ENCODE measurements at regions not wholly inside any gene's neighbourhood (a gene's known extent, or its start where the extent isn't known, plus 50 kb on each side); places are given as distances from the start of the nearest gene placed in this dataset.

DNA sequence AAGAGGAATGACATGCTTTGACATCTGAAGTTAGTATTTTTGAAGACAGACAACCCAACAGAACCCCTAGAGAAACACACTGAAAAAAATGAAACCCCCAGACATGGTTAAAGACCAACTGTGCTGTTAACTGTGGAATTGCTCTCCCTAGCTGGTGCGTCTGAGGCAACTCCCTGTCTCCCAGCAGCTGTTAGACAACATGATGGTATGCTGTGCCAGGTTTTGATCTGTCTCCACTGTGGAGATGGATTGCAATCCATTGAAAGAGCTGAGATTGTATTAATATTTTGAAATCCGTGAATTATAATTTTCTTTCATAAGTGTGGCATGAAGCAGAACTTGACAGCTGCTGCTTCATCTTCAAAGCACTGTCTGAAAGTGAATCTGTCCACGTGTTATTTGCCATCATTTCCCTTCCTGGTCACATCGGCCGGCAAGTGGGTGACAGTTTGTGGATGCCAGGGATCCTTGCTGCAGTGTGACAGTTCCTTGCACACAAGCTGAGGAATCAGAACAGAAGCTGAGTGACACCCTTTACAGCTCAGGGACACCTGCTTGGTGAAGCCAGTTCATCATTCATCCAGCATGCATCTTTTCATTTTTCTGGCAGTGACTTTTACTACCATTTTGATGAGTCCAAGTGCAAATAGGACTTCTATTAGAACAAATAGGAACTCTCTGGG is 58.2 kb upstream of the ACSL3 start:
- TF ChIP-seq JUND (IDR thresholded peaks at IDR 0.05; ENCODE audit: low read depth): no peak
- in situ Hi-C loops (cut with HindIII; ENCODE audit: low pct_unique_long_range_greater_than_20kb, low sequenced_read_pairs): no loop called here
- DNase-seq (ENCODE audit: low read depth in 1 of 2, low spot score in 1 of 2): no peak

DNA sequence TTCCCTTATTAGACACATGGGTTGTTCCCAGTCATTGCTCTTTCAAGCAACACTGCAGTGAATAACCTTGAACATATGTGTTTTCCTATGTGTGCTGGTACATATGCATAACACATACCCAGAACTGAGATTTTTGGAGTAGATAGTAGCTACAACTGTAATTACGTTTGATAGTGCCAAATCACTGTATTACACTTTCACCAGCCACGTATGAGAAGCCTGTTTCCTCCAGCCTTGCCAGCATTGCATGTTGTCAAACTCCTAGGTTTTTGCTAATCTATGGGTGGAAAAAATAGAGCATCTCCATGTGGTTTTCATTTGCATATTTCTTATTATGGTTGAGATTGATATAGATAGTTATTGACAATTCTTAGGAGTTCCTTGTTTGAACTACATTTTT is 56.5 kb upstream of the ACSL3 start:
- no peak for DNase-seq (ENCODE audit: low read depth in 1 of 2, low spot score in 1 of 2)
- in situ Hi-C loops (cut with HindIII; ENCODE audit: low pct_unique_long_range_greater_than_20kb, low sequenced_read_pairs): no loop called here

DNA sequence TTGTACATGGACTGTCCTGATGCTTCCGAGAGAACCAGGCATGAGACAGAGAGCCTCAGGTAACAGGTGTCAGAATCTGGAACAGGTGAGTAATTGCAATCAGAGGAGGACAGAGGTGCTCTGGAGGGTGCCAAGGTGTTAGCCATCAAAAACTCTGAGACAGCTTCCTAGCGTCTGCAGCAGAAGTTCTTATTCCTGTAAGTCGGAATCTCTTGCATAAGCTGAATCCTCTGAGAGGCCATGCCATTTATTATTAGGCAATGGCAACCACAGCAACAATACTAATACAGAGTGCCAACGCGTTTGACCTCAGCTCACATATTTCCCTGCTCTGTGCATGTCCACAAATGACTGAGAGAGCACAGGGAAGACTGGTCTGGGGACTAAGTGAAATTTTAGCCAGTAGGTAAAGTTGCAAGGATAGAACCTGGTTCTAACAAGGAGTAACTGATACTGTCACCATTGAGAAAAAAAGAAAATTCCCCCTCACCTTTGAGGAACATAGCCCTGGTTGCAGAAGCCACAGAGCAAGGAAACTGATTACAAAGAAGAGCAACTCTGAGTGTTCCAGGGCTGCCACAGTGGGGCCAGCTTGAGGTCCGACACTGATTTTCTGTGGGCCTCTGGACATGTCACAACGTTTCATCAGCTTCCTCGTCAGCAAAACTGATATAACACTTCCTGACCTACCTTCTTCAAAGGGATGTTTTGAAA is 55.1 kb upstream of the ACSL3 start:
- in situ Hi-C loops (cut with HindIII; ENCODE audit: low pct_unique_long_range_greater_than_20kb, low sequenced_read_pairs): no loop called here
- DNase-seq (ENCODE audit: low read depth in 1 of 2, low spot score in 1 of 2): peak in 1 of 2 experiments; percentile 42
- TF ChIP-seq JUND (IDR thresholded peaks at IDR 0.05; ENCODE audit: low read depth): no peak

More for the DNA sequence above, 56.5 kb upstream of the ACSL3 start:
- TF ChIP-seq JUND (IDR thresholded peaks at IDR 0.05; ENCODE audit: low read depth): no peak

DNA sequence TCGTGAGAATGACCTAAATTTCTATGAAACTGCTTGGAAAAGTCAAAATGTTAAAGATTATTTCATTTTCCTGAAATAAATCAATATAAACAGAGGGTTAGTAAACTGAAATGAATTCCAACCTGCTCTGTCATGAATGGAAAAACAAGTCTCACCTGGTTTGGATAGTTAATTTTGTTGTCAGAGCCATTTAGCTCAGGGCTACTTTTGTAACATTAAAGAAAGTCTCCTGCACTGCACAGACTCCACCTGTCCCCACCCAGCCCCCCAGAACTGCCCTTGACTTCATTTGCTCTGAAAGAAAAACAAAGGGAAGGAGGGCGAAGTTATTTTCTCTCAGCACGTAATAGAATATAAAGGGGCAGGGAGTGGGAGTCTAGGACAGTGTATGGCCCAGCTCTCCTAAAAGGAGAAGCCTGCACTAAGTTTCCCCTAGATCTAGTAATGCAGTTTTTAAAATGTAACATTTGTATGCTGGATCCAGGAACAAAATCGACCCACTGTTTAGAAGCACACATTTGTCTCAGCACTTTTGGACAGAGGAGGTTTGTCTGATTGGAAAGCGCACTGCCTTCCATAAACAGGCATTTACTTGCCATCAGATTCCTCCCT is 54.2 kb upstream of the ACSL3 start:
- TF ChIP-seq JUND (IDR thresholded peaks at IDR 0.05; ENCODE audit: low read depth): no peak
- in situ Hi-C loops (cut with HindIII; ENCODE audit: low pct_unique_long_range_greater_than_20kb, low sequenced_read_pairs): no loop called here

DNA sequence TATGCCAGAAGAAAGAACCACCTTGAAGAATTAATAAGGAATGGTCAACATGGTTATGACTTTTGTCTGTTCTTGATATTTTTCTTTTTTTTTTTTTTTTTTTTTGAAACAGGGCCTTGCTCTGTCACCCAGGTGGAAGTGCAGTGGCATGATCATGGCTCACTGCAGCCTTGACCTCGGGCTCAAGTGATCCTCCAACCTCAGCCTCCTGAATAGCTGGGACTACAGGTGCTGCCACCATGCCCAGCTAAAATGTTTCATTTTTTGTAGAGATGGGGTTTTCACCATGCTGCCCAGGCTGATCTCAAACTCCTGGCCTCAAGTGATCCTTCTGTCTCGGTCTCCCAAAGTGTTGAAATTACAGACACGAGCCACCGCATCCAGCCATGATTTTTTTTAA is 53.4 kb upstream of the ACSL3 start:
- DNase-seq (ENCODE audit: low read depth in 1 of 2, low spot score in 1 of 2): no peak
- TF ChIP-seq JUND (IDR thresholded peaks at IDR 0.05; ENCODE audit: low read depth): no peak
- in situ Hi-C loops (cut with HindIII; ENCODE audit: low pct_unique_long_range_greater_than_20kb, low sequenced_read_pairs): no loop called here

More for the DNA sequence above, 54.2 kb upstream of the ACSL3 start:
- DNase-seq (ENCODE audit: low read depth in 1 of 2, low spot score in 1 of 2): peak in 1 of 2 experiments; percentile 49

DNA sequence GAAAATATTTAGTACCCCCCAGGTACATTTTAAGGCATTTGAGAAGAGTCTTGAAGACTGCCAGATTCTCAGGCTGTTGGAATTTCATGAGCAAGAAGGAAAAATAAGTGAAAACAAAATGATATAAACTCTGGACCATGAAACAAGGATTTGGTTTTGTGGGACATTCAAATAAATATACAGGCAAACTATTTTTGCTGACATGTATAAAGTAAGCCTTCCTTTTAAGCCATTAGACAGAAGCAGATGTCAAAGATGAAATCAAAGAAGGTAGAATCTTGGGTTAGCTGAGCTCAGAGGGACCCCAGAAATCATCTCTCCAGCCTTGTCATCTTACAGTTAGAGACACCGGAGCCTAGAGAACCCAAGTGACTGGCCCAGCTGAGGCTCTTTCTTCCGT is 51.3 kb upstream of the ACSL3 start:
- TF ChIP-seq JUND (IDR thresholded peaks at IDR 0.05; ENCODE audit: low read depth): no peak
- DNase-seq (ENCODE audit: low read depth in 1 of 2, low spot score in 1 of 2): no peak
- in situ Hi-C loops (cut with HindIII; ENCODE audit: low pct_unique_long_range_greater_than_20kb, low sequenced_read_pairs): no loop called here

DNA sequence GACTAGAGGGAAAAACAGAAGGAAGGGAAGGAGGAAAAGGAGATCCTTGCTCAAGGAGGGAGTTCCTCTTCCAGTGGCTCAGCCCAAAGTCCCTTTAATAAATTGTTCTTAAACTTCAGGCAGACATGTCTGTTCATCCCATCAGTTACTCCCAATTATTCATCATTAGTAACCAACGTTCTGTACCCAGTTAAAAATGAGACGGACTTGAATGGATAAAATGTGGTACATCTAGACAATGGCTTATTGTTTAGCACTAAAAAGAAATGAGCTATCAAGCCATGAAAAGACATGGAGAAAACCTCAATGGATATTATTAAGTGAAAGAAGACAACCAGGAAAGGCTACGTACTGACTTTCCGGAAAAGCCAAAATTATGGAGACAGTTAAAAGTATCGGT is 50.8 kb upstream of the ACSL3 start:
- in situ Hi-C loops (cut with HindIII; ENCODE audit: low pct_unique_long_range_greater_than_20kb, low sequenced_read_pairs): no loop called here
- TF ChIP-seq JUND (IDR thresholded peaks at IDR 0.05; ENCODE audit: low read depth): no peak

More for the DNA sequence above, 50.8 kb upstream of the ACSL3 start:
- no peak for DNase-seq (ENCODE audit: low read depth in 1 of 2, low spot score in 1 of 2)

Data from T47D (cell line).